Neural progenitor cell (in vitro differentiated cells): ENCODE measurements at regions not wholly inside any gene's neighbourhood (a gene's known extent, or its start where the extent isn't known, plus 50 kb on each side); places are given as distances from the start of the nearest gene placed in this dataset.

Experiments used
- DNase-seq: peaks from one replicate; pipeline ENCODE4 v3.0.0-alpha.2; 2016; ENCODE audit warnings: low spot score
- H2AFZ ChIP-seq: fragments of 200-600 bp; sonication (generic); replicated peaks from 2 replicates; pipeline ENCODE4 v1.6.1; 2016; ENCODE audit warnings: antibody characterized with exemption
- H3F3A ChIP-seq: fragments of 200-600 bp; sonication (generic); 2 replicates; pipeline ENCODE4 v1.6.1; 2016; ENCODE audit warnings: antibody characterized with exemption, low read depth
- H3K27ac ChIP-seq: fragments of 200-600 bp; sonication (generic); 2 replicates; pipeline ENCODE4 v1.5.1; 2016; ENCODE audit warnings: mild to moderate bottlenecking
- H3K27me3 ChIP-seq: fragments of 200-600 bp; sonication (generic); 2 replicates; pipeline ENCODE4 v1.6.1; 2016; ENCODE audit warnings: mild to moderate bottlenecking, moderate library complexity
- H3K36me3 ChIP-seq: fragments of 200-600 bp; sonication (generic); 2 replicates; pipeline ENCODE4 v1.5.1; 2016
- H3K4me1 ChIP-seq: fragments of 200-600 bp; sonication (generic); 2 replicates; pipeline ENCODE4 v1.6.1; 2016; ENCODE audit warnings: mixed run types
- H3K4me2 ChIP-seq: fragments of 200-600 bp; sonication (generic); 2 replicates; pipeline ENCODE4 v1.6.1; 2016
- H3K4me3 ChIP-seq: fragments of 200-600 bp; sonication (generic); 2 replicates; pipeline ENCODE4 v1.5.1; 2016
- H3K79me2 ChIP-seq: fragments of 200-600 bp; sonication (generic); 2 replicates; pipeline ENCODE4 v1.6.1; 2016; ENCODE audit warnings: low read depth
- H3K9ac ChIP-seq: fragments of 200-600 bp; sonication (generic); 2 replicates; pipeline ENCODE4 v1.6.1; 2016
- H3K9me3 ChIP-seq: fragments of 200-600 bp; sonication (generic); 2 replicates; pipeline ENCODE4 v1.5.1; 2016; ENCODE audit warnings: low read depth
- H4K20me1 ChIP-seq: fragments of 200-600 bp; sonication (generic); 2 replicates; pipeline ENCODE4 v1.6.1; 2016; ENCODE audit warnings: low read depth
- H3K27ac Mint-ChIP-seq: 3 replicates; pipeline ENCODE4 v1.8.0; 2021; ENCODE audit warnings: mixed read lengths
- H3K27me3 Mint-ChIP-seq: 2 replicates; pipeline ENCODE4 v1.8.0; 2022; ENCODE audit warnings: low read depth, mild to moderate bottlenecking, inconsistent platforms, moderate library complexity, mixed read lengths; ENCODE audit not compliant: insufficient read depth
- H3K36me3 Mint-ChIP-seq: 3 replicates; pipeline ENCODE4 v1.8.0; 2021; ENCODE audit warnings: mixed read lengths
- H3K4me1 Mint-ChIP-seq: 3 replicates; pipeline ENCODE4 v1.8.0; 2021; ENCODE audit warnings: mixed read lengths
- H3K4me3 Mint-ChIP-seq: 3 replicates; pipeline ENCODE4 v1.8.0; 2021; ENCODE audit warnings: mild to moderate bottlenecking, moderate library complexity, mixed read lengths
- H3K9me3 Mint-ChIP-seq: 3 replicates; pipeline ENCODE4 v1.8.0; 2020; ENCODE audit warnings: mixed read lengths
- EZH2 ChIP-seq: fragments of 200-600 bp; sonication (generic); IDR thresholded peaks from 2 replicates; pipeline ENCODE4 v1.6.1; 2017; ENCODE audit warnings: antibody characterized with exemption, mild to moderate bottlenecking, moderate library complexity
- EZH2phosphoT487 ChIP-seq: fragments of 200-600 bp; sonication (generic); IDR thresholded peaks from 2 replicates; pipeline ENCODE4 v1.6.1; 2017; ENCODE audit warnings: antibody characterized with exemption
- TF ChIP-seq, protein P1 (sequence below): fragments of 200-600 bp; sonication (generic); IDR thresholded peaks from 2 replicates; pipeline ENCODE4 v1.5.1; 2017; ENCODE audit warnings: antibody characterized with exemption, mild to moderate bottlenecking

DNA sequence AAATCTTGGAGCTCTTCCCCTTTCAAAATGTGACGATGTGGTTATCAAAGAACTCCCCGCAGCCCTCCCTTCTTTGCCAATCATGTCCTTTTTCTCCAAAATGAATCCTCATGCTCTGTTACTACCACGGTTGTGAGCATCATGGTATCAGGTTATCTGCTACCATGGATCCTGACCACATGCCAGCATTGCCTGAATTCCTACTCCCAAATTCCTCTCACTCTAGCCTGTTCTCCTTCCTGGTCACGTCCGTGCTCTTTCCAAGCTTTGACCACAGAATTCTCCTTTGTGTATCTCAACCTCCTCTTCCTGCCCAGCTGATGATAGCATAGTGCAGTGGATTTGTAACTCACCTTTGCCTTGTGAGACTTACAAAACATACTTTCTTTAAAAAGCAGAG, 59.5 kb upstream of the FBXL7 start:
- Histone ChIP-seq H3K27me3 (no peaks in the 10 kb centered on the region), H3K4me2 (no peak overlapping the region), H3K9ac (no peak overlapping the region), H3K79me2 (no peaks in the 10 kb centered on the region), H3K4me1 (no peaks in the 10 kb centered on the region), H2AFZ (peak overlapping the region; percentile 73), H3K9me3 (no peaks in the 10 kb centered on the region), H3F3A (no peaks in the 10 kb centered on the region), H3K27ac (no peak overlapping the region), H4K20me1 (no peaks in the 10 kb centered on the region), H3K36me3 (no peaks in the 10 kb centered on the region), H3K4me3 (no peak overlapping the region)
- H3K4me1 Mint-ChIP-seq, result no peaks in the 10 kb centered on the region
- DNase-seq, result no peak
- no peak overlapping the region for H3K4me3 Mint-ChIP-seq
- no peaks in the 10 kb centered on the region for H3K36me3 Mint-ChIP-seq
- TF ChIP-seq, protein P1, sequence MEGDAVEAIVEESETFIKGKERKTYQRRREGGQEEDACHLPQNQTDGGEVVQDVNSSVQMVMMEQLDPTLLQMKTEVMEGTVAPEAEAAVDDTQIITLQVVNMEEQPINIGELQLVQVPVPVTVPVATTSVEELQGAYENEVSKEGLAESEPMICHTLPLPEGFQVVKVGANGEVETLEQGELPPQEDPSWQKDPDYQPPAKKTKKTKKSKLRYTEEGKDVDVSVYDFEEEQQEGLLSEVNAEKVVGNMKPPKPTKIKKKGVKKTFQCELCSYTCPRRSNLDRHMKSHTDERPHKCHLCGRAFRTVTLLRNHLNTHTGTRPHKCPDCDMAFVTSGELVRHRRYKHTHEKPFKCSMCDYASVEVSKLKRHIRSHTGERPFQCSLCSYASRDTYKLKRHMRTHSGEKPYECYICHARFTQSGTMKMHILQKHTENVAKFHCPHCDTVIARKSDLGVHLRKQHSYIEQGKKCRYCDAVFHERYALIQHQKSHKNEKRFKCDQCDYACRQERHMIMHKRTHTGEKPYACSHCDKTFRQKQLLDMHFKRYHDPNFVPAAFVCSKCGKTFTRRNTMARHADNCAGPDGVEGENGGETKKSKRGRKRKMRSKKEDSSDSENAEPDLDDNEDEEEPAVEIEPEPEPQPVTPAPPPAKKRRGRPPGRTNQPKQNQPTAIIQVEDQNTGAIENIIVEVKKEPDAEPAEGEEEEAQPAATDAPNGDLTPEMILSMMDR, result no peak
- no peak for TF ChIP-seq EZH2phosphoT487
- no peak for TF ChIP-seq EZH2
- peaks cover 4% of the 10 kb centered on the region for H3K27me3 Mint-ChIP-seq
- no peak overlapping the region for H3K27ac Mint-ChIP-seq
- H3K9me3 Mint-ChIP-seq, result no peaks in the 10 kb centered on the region

- H3F3A ChIP-seq, result no peaks in the 10 kb centered on the region
- H3K27me3 ChIP-seq, result no peaks in the 10 kb centered on the region
- Mint-ChIP-seq H3K27me3 (peaks cover 3% of the 10 kb centered on the region), H3K9me3 (no peaks in the 10 kb centered on the region), H3K4me3 (no peak overlapping the region), H3K27ac (no peak overlapping the region), H3K36me3 (no peaks in the 10 kb centered on the region), H3K4me1 (no peaks in the 10 kb centered on the region)
- H3K79me2 ChIP-seq, result no peaks in the 10 kb centered on the region
- H3K9me3 ChIP-seq, result no peaks in the 10 kb centered on the region
- H4K20me1 ChIP-seq, result no peaks in the 10 kb centered on the region
- no peaks in the 10 kb centered on the region for H3K36me3 ChIP-seq
- H3K4me2 ChIP-seq, result no peak overlapping the region
- TF ChIP-seq EZH2phosphoT487 (no peak), EZH2 (no peak)
- TF ChIP-seq, protein P1, result no peak
- no peak overlapping the region for H2AFZ ChIP-seq
- no peak overlapping the region for H3K27ac ChIP-seq
- no peaks in the 10 kb centered on the region for H3K4me1 ChIP-seq
- no peak overlapping the region for H3K9ac ChIP-seq
- DNase-seq, result no peak
- no peak overlapping the region for H3K4me3 ChIP-seq
Measured at GRCh38 chr5:15439801-15440200, 60.2 kb upstream of the FBXL7 start.

DNA sequence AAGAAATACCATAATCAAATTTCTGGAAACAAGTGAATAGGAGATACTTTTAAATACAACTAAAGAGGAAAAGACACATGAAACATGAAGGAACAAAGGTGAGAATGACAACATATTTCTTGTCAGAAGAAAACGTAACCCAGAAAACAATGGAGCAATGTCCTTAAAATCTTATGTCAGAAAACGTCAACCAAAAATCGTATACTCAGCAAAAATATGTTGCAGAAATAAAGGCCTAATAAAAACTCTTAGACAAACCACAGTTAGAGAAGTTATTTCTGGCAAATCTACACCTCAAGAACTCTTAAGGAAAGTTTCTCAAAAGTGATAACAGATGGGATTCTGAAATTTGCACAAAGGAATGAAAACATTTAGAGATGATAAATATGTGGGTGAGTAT, 66.3 kb upstream of the FBXL7 start:
- Histone ChIP-seq H3K36me3 (no peaks in the 10 kb centered on the region), H2AFZ (no peak overlapping the region), H3K4me1 (no peaks in the 10 kb centered on the region), H3K9me3 (no peaks in the 10 kb centered on the region), H3K9ac (no peak overlapping the region), H3K27me3 (no peaks in the 10 kb centered on the region), H3F3A (no peaks in the 10 kb centered on the region), H3K4me2 (no peak overlapping the region), H4K20me1 (no peaks in the 10 kb centered on the region), H3K4me3 (no peak overlapping the region), H3K27ac (no peak overlapping the region), H3K79me2 (no peaks in the 10 kb centered on the region)
- no peak for TF ChIP-seq EZH2phosphoT487
- TF ChIP-seq, protein P1, result no peak
- TF ChIP-seq EZH2, result no peak
- no peak overlapping the region for H3K27ac Mint-ChIP-seq
- no peaks in the 10 kb centered on the region for H3K9me3 Mint-ChIP-seq
- H3K27me3 Mint-ChIP-seq, result no peaks in the 10 kb centered on the region
- DNase-seq, result no peak
- no peak overlapping the region for H3K4me3 Mint-ChIP-seq
- no peaks in the 10 kb centered on the region for H3K36me3 Mint-ChIP-seq
- peaks cover 5% of the 10 kb centered on the region for H3K4me1 Mint-ChIP-seq

GRCh38 chr5:15431923-15432322, 68.1 kb upstream of the FBXL7 start:
- Mint-ChIP-seq H3K36me3 (no peaks in the 10 kb centered on the region), H3K27ac (no peak overlapping the region), H3K4me1 (peaks cover 5% of the 10 kb centered on the region), H3K4me3 (no peak overlapping the region), H3K9me3 (no peaks in the 10 kb centered on the region), H3K27me3 (no peaks in the 10 kb centered on the region)
- no peak for TF ChIP-seq EZH2phosphoT487
- Histone ChIP-seq H3K9me3 (no peaks in the 10 kb centered on the region), H2AFZ (no peak overlapping the region), H3K27me3 (no peaks in the 10 kb centered on the region), H3K27ac (no peak overlapping the region), H3K79me2 (no peaks in the 10 kb centered on the region), H4K20me1 (no peaks in the 10 kb centered on the region), H3K4me2 (no peak overlapping the region), H3F3A (no peaks in the 10 kb centered on the region), H3K4me3 (no peak overlapping the region), H3K9ac (no peak overlapping the region), H3K36me3 (no peaks in the 10 kb centered on the region), H3K4me1 (no peaks in the 10 kb centered on the region)
- DNase-seq, result no peak
